RWPE2 (cell line): ENCODE measurements at regions not wholly inside any gene's neighbourhood (a gene's known extent, or its start where the extent isn't known, plus 50 kb on each side); places are given as distances from the start of the nearest gene placed in this dataset.

Source experiments
- ATAC-seq: fragments of 200-7000 bp; cut with Tn5 transposase; 3 replicates; pipeline ENCODE4 v1.9.1; 2021; ENCODE audit warnings: low read depth
- DNase-seq: peaks from one replicate; pipeline ENCODE4 v3.0.0-alpha.2; 2020; ENCODE audit warnings: low spot score
- H3K27ac ChIP-seq: fragments of 450-650 bp; 2 replicates; pipeline ENCODE4 v1.5.1; 2017; ENCODE audit warnings: mild to moderate bottlenecking; ENCODE audit not compliant: poor library complexity, severe bottlenecking
- H3K27me3 ChIP-seq: fragments of 250-450 bp; sonication (Bioruptor Pico); 2 replicates; pipeline ENCODE4 v1.5.1; 2021; ENCODE audit warnings: mild to moderate bottlenecking, moderate library complexity; ENCODE audit not compliant: insufficient read depth, poor library complexity, severe bottlenecking
- H3K36me3 ChIP-seq: fragments of 250-450 bp; sonication (Bioruptor Pico); 2 replicates; pipeline ENCODE4 v1.5.1; 2020; ENCODE audit warnings: low read depth, mild to moderate bottlenecking, moderate library complexity
- H3K4me1 ChIP-seq: fragments of 250-450 bp; sonication (Bioruptor Pico); 2 replicates; pipeline ENCODE4 v1.5.1; 2021; ENCODE audit warnings: mild to moderate bottlenecking, moderate library complexity; ENCODE audit not compliant: insufficient read depth, poor library complexity, severe bottlenecking
- H3K4me3 ChIP-seq: fragments of 250-450 bp; sonication (Bioruptor Pico); 2 replicates; pipeline ENCODE4 v1.5.1; 2021; ENCODE audit warnings: mild to moderate bottlenecking, moderate library complexity; ENCODE audit not compliant: severe bottlenecking
- H3K9me3 ChIP-seq: fragments of 250-450 bp; sonication (Bioruptor Pico); 2 replicates; pipeline ENCODE4 v1.5.1; 2021; ENCODE audit warnings: mild to moderate bottlenecking, moderate library complexity; ENCODE audit not compliant: severe bottlenecking
- CTCF ChIP-seq: fragments of 450-650 bp; IDR thresholded peaks from one replicate; pipeline ENCODE4 v1.5.1; 2017; ENCODE audit warnings: mild to moderate bottlenecking, moderate library complexity; ENCODE audit not compliant: poor library complexity, severe bottlenecking

GRCh38 chr14:101226265-101226602 lies 322.7 kb upstream of the RTL1 start:
- no peaks in the 10 kb centered on the region for H3K36me3 ChIP-seq
- DNase-seq (no peak), ATAC-seq (no peak)
- no peak overlapping the region for H3K27ac ChIP-seq
- H3K4me1 ChIP-seq = no peaks in the 10 kb centered on the region
- H3K4me3 ChIP-seq = no peak overlapping the region
- TF ChIP-seq CTCF = no peak
- no peaks in the 10 kb centered on the region for H3K27me3 ChIP-seq
- no peaks in the 10 kb centered on the region for H3K9me3 ChIP-seq

GRCh38 chr14:101226603-101227425 lies 323.3 kb upstream of the RTL1 start:
- Histone ChIP-seq H3K4me3 (no peak overlapping the region), H3K4me1 (no peaks in the 10 kb centered on the region)
- ATAC-seq = no peak

GRCh38 chr14:101227611-101228594 lies 324.4 kb upstream of the RTL1 start:
- no peaks in the 10 kb centered on the region for H3K4me1 ChIP-seq

More at GRCh38 chr14:101226603-101227425, 323.3 kb upstream of the RTL1 start:
- DNase-seq = no peak
- H3K27ac ChIP-seq = no peak overlapping the region
- H3K9me3 ChIP-seq = no peaks in the 10 kb centered on the region
- no peaks in the 10 kb centered on the region for H3K36me3 ChIP-seq
- no peak for TF ChIP-seq CTCF
- H3K27me3 ChIP-seq = no peaks in the 10 kb centered on the region

GRCh38 chr14:101228949-101229541 lies 325.5 kb upstream of the RTL1 start:
- peak; percentile 40; the same call in 2 of the 3 replicates for ATAC-seq
- DNase-seq = no peak

More at GRCh38 chr14:101227611-101228594, 324.4 kb upstream of the RTL1 start:
- Histone ChIP-seq H3K27ac (no peak overlapping the region), H3K27me3 (no peaks in the 10 kb centered on the region), H3K4me3 (no peak overlapping the region), H3K36me3 (no peaks in the 10 kb centered on the region), H3K9me3 (no peaks in the 10 kb centered on the region)
- no peak for DNase-seq
- no peak for ATAC-seq
- TF ChIP-seq CTCF = no peak

More at GRCh38 chr14:101228949-101229541, 325.5 kb upstream of the RTL1 start:
- Histone ChIP-seq H3K27ac (no peak overlapping the region), H3K4me3 (no peak overlapping the region), H3K27me3 (no peaks in the 10 kb centered on the region), H3K36me3 (no peaks in the 10 kb centered on the region), H3K9me3 (no peaks in the 10 kb centered on the region), H3K4me1 (no peaks in the 10 kb centered on the region)
- no peak for TF ChIP-seq CTCF
